ENCODE measurements at regions not wholly inside any gene's neighbourhood (a gene's known extent, or its start where the extent isn't known, plus 50 kb on each side); places are given as distances from the start of the nearest gene placed in this dataset.

GRCh38 chr15:91473894-91474545 is 374.0 kb downstream of the SV2B start:
- no peak for DNase-seq (ENCODE audit: low read depth in 2 of 2)

DNA sequence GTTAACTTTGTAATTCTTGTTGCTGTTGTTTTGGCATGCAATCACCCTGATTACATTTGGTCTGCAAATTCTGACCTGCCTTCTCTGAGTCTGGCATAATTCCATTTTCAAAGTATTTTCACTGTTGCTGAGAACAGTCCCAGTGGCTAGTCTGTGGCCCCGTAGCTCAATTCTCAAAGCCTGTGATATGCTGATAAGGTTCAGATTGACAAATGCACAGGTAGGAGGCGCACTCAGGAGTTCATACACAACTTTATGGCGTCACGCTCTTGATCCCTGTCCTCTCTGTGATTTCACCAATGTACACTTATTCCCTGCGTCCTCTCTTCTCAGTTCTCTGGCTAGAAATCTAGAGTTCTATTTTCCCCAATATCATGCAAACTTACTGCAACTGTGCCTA is 376.6 kb upstream of the SLCO3A1 start:
- DNase-seq (ENCODE audit: low read depth in 2 of 2) = no peak

- DNase-seq (ENCODE audit: low read depth in 2 of 2) = no peak
Measured at GRCh38 chr15:91478717-91479191, 374.8 kb upstream of the SLCO3A1 start.

DNA sequence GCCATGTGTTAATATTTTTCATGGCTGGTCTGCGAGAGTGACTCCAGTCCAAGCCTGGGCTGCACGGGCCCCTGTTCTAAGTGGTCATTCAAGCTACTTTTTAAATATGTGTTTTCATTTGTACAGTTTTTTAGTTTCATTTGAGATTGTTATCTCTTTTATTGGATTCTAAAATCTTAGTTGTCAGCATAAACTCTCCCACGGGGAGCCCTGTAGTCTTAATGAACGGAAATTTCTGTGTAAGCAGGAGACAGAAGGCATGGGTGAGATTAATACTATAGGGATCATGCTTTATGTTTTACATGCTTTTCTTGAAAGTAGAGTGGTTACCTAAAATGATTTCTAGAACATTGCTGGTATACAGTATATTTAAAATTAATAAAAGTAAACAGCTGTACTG is 373.1 kb upstream of the SLCO3A1 start:
- DNase-seq (ENCODE audit: low read depth in 2 of 2) = no peak

DNA sequence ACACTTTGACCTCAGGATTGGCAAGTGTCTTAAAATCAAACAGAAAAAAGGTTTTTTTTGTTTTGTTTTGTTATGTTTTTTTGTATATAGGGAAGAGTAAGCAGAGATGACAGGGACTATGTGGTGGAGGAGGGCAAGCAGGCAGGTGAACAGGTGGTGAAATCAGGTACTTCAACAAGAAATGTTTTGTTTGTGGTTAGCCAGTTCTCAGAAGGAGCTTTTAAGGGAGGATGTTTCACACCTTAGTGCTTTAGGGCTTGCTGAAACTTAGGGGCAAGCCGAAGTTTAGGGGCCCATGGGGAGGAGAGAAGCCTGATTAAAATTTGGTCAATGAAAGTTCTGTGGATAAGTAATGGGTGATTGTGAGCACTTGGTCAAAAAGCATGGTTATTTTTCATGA is 370.7 kb upstream of the SLCO3A1 start:
- DNase-seq (ENCODE audit: low read depth in 2 of 2) = no peak

GRCh38 chr15:91484141-91484540 is 369.4 kb upstream of the SLCO3A1 start:
- no peak for DNase-seq (ENCODE audit: low read depth in 2 of 2)

- DNase-seq (ENCODE audit: low read depth in 2 of 2) = no peak
Measured at GRCh38 chr15:91488452-91488851, 365.1 kb upstream of the SLCO3A1 start.

DNA sequence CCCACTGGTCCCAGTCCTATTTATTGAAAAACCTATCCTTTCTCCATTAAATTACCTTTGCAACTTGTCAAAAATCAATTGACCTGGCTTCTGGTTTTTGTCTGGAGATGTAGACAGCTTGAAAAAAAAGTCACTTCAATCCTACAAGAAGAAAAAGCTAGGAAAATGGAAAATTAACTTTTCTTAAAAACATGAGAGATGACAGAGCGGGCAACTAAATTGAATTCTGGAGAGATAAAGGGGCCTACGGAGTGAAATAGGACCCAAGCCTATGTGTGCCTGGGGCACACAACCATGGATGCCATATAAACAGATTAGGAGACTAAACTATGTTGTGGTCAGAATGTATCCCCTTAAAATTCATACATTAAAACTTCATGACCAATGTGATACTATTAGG is 363.3 kb upstream of the SLCO3A1 start:
- DNase-seq (ENCODE audit: low read depth in 2 of 2) = no peak

DNA sequence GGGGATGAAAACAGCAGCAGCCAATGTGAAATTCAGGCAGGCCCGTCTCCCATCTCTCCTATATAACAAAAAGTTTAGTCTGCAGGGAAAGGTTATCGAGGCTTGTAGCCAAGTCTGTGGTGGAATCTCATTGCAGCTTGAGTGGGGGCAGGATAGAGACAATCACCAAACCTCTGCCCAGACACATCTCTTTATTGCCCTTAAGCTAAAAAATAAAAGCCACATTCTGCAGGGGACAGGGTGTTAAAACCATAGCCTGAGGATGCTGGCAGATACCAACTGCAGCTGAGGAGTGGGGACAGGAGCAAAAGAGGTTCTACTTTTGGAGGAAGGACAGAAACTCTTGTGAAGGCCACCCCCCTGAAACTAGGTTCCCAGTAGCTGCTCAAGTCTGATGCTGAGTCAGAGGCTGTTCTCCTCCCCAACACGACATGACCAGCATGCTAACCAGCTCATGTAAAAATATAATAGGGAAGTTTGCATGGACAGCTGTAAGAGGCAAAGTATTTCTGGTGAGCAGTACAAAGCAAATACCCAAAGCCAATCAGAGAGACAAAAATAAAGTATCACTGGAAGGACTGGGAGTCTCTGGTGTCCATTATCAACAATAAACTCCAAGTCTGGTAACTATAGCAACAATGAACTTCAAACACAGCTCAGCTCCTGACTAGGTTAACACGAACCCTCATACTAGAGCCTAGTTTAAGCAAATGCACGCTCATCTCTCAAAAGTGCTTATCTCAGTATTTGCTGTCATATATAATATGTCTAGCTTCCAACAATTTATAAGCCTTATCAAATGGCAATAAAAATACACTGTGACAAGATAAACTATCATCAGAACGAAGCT is 362.2 kb upstream of the SLCO3A1 start:
- DNase-seq (ENCODE audit: low read depth in 2 of 2) = no peak

DNA sequence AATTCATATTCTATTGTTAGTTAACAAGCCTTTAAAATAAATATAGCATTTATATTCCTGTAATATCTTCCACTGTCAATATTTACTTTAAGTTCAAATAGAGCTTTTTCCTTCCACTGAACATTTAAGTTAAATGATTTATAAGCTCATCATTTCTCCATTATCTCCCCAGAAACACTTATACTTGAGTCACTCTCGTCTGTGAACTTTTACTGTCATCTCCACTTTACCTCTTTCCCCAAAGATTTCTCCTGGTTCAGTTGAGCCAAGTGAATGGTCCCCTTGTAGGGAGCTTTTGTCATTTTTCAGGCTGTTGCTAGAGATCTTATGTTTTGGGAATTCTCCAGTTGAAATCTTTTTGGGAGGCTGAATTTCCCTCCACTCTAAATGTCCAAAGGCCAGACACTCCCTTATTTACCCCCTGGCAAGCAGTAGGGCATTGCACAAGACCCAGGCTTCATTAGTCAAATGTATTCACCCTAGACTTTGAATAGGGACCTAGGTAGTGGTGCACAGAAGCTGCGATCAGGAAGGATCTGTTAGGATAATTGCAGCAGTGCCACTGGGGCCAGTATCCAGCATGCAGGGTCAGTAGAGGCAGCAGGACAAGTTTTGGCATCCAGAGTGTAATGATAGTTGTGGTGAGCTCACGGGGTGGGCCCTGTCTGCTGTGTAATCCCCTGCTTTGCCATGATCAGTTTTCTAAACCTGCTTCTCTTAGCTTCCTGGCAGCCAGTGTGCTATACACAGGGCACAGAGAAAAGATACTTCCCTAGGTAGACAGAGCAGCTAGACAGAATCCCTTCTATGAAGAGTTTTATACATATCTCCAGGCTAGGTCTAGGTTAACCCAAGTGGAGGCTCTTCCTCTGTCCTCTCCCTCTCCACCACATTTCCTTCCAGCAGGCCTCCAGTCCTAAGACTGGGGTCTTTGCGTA is 356.5 kb upstream of the SLCO3A1 start:
- DNase-seq (ENCODE audit: low read depth in 2 of 2) = no peak

GRCh38 chr15:91498046-91498748 is 355.3 kb upstream of the SLCO3A1 start:
- no peak for DNase-seq (ENCODE audit: low read depth in 2 of 2)

DNA sequence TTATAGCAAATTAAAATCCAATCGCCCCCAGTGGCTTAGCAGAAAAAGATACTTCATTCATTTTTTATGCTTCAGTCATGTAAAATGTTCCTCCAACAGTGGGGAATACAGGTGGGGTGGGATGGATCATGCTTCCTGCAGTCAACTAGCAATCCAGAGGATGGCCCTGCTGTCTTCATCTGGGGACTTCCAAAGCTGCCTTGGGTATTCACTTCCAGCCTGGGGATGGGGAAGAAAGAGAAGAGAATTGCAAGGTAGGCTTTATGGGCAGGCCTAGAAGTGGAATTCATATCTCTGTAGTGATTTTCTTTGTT is 354.8 kb upstream of the SLCO3A1 start:
- DNase-seq (ENCODE audit: low read depth in 2 of 2) = no peak

- no peak for DNase-seq (ENCODE audit: low read depth in 2 of 2)
Measured at GRCh38 chr15:91499774-91500383, 353.6 kb upstream of the SLCO3A1 start.

DNA sequence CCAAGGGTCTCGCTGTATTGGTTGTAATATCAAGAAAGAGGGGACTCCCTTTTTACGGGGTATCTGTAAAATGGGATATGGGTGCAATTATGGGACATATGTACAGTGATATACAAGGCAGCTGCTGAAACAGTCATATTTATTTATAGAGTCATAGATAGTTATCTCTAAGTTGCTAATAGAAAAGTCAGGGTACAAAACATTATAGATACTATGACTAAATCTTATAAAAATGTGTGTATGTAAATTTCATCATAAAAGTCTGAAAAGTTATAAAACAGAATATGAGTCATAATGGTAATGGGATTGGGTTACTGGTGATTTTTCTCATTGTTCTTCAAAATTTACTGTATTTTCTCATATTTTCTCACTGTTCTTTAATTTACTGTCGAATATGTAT is 344.9 kb upstream of the SLCO3A1 start:
- no peak for DNase-seq (ENCODE audit: low read depth in 2 of 2)

- no peak for DNase-seq (ENCODE audit: low read depth in 2 of 2)
Measured at GRCh38 chr15:91514147-91514546, 339.4 kb upstream of the SLCO3A1 start.

DNA sequence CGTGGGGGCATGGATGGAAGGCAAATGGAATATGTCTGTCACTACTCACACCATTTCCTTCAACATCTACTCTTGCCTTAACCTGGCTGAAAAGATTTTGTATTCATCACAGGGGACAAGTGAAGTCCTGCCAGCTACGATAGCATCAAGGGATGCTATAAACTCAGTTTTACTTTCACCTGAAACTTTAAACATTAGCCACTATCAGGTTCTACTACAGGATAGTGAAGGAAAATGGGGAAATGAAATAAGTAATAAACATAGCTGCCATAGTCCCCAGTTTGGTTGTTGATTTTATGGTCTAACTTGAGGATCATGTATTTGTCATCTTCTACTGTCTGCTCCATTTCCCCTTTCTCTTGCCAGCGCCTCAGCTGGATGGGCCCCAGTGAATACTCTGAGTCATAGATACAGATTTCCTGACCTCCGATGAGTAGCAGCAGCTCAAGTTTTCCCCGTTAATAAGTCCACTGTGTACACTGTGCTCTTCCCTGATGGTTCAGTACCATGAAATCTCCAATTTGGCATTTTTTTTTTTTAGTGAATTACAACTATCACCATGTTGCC is 338.2 kb upstream of the SLCO3A1 start:
- DNase-seq (ENCODE audit: low read depth in 2 of 2) = no peak

DNA sequence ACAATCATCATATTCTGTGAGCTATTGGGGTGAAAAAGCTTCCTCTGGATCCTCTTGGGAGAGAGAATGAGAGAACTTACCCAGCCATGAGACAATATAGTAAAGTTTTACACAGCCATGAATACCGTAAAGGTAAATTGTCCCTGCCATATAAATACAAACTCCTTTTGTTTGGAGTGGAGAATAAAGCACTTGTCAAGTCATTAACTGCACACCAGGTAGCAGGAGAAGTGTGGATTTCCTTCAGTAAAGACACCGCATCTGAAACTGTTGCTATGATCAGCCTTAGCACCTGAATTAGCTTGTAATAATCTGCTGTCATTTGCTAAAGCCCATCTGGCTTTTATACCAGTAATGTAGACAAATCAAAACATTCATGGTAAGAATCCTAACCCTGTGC is 336.6 kb upstream of the SLCO3A1 start:
- DNase-seq (ENCODE audit: low read depth in 2 of 2) = no peak

GRCh38 chr15:91517491-91518200 is 335.9 kb upstream of the SLCO3A1 start:
- no peak for DNase-seq (ENCODE audit: low read depth in 2 of 2)

- no peak for DNase-seq (ENCODE audit: low read depth in 2 of 2)
Measured at GRCh38 chr15:91520850-91521249, 332.7 kb upstream of the SLCO3A1 start.

GRCh38 chr15:91521548-91521947 is 332.0 kb upstream of the SLCO3A1 start:
- DNase-seq (ENCODE audit: low read depth in 2 of 2) = no peak
